GM18526 (cell line): ENCODE measurements at regions not wholly inside any gene's neighbourhood (a gene's known extent, or its start where the extent isn't known, plus 50 kb on each side); places are given as distances from the start of the nearest gene placed in this dataset.

Experiments used
- POLR2A ChIP-seq: IDR thresholded peaks from 3 replicates; pipeline ENCODE4 v1.6.1; 2011; ENCODE audit not compliant: insufficient read length; ENCODE audit errors: extremely low read depth

- no peak for TF ChIP-seq POLR2A
Measured at GRCh38 chr2:121080013-121080772, 204.8 kb downstream of the TFCP2L1 start.

DNA sequence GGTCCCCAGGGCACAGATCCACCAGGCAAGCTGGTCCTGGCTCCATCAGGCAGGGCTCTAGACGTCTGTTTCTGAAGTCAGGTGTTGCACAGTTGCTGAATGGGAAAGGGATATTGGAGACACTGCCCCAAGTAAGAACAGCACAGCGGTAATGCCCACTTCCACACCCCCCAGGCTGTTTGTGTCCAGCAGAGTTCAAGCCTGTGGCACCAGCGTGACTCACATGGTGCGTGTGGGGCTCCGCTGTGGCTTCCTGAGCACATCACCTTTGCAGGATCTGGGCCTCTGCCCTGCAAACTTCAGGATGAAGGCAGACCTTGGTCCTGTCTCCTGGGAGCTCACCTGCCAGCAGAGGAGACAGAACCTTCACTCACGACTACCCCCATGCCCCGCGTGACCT lies 203.3 kb downstream of the TFCP2L1 start:
- TF ChIP-seq POLR2A: no peak

- no peak for TF ChIP-seq POLR2A
Measured at GRCh38 chr2:121082191-121082590, 202.8 kb downstream of the TFCP2L1 start.

GRCh38 chr2:121084130-121084680 lies 200.8 kb downstream of the TFCP2L1 start:
- no peak for TF ChIP-seq POLR2A

- no peak for TF ChIP-seq POLR2A
Measured at GRCh38 chr2:121085801-121086200, 199.2 kb downstream of the TFCP2L1 start.

GRCh38 chr2:121086450-121086849 lies 198.6 kb downstream of the TFCP2L1 start:
- no peak for TF ChIP-seq POLR2A

- TF ChIP-seq POLR2A: no peak
Measured at GRCh38 chr2:121087117-121087516, 197.9 kb downstream of the TFCP2L1 start.

- TF ChIP-seq POLR2A: no peak
Measured at GRCh38 chr2:121088251-121089165, 196.5 kb downstream of the TFCP2L1 start.

DNA sequence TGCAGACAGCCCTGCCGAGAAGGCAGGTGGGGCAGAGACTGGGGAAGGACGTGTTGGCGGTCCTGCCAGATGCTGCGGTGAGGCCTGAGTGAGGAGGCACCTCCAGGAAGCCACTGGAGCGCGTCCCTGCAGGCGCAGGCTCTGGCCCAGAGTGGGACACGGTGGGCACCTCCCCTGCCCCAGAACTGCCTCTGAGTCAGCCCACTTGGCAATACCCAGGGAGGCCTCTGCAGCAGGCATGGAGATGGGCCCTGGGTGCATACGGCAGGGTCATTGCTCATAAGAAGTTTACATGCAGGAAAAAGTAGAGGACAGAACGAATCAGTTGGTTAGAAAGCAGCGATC lies 195.9 kb downstream of the TFCP2L1 start:
- no peak for TF ChIP-seq POLR2A

- TF ChIP-seq POLR2A: no peak
Measured at GRCh38 chr2:121090088-121090715, 194.8 kb downstream of the TFCP2L1 start.

GRCh38 chr2:121092095-121092494 lies 192.9 kb downstream of the TFCP2L1 start:
- no peak for TF ChIP-seq POLR2A

DNA sequence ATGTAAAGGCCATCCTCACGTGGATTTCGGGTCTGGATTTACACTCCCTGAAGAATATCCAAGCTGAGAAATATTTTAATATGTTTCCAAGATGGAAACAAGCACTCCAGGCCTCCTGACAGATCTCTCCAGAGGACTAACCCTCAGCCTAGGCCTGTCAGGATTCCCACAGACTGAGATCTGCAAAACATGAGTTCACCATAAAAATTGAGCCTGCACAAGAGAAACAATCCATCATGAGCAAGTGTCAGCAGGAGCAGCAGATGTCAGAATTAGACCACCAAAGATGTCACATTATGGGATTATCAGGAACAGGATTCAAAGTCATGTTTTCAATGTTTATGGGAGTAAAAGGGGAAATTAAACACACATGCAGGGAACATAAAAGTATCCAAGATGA lies 191.3 kb downstream of the TFCP2L1 start:
- no peak for TF ChIP-seq POLR2A

GRCh38 chr2:121094101-121094500 lies 190.9 kb downstream of the TFCP2L1 start:
- TF ChIP-seq POLR2A: no peak

- no peak for TF ChIP-seq POLR2A
Measured at GRCh38 chr2:121094845-121095244, 190.2 kb downstream of the TFCP2L1 start.

DNA sequence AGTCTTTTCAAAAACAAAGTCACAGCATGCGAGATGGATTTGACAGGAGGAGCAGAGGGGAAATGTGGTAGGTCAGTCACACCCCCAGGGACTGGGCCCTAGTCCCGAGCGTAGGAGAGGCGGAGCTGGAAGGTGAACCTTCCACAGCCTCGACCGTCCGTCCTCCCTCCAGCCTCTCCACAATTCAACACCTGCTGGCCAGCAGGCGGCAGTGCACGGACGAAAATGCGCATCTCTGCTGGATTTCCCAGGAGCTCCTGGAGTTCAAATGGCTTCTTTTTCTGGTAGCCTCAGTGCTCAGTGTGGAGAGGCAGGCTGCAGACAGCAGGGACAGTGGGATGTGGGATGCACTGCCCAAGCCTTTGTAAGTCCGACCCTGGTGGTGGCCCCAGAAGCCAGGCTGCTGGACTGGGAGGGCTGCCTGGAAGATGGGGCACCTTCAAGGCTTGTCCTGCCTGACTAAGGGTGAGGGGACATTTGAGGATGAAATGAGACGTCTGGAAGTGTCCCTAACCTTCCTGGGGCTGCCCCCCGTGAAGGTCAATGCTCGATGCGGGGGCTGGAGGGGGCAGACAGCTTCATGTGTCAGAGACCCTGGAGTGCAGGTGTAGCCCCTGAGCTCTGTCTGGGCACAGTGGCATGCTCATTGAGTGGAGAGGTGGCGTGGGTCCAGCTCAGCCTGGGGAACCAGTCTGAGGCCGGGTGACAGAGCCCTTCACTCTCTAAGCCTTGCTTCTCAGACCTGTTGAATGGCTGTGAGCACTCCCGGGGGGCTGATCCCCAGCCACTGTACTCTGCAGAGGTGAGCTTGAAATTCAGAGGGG lies 189.5 kb downstream of the TFCP2L1 start:
- TF ChIP-seq POLR2A: no peak
